ENCODE measurements at regions not wholly inside any gene's neighbourhood (a gene's known extent, or its start where the extent isn't known, plus 50 kb on each side); places are given as distances from the start of the nearest gene placed in this dataset.

- no peak for TF ChIP-seq CTCF (conservative IDR thresholded peaks at IDR 0.05; ENCODE audit: low read depth, low read length)
- no peak overlapping the region for H3K4me3 ChIP-seq (ENCODE audit: low read length)
- DNase-seq (ENCODE audit: low read depth) = no peak
These were observed 325.4 kb downstream of the SEC14L1 start for GRCh38 chr17:77466140-77466539.

DNA sequence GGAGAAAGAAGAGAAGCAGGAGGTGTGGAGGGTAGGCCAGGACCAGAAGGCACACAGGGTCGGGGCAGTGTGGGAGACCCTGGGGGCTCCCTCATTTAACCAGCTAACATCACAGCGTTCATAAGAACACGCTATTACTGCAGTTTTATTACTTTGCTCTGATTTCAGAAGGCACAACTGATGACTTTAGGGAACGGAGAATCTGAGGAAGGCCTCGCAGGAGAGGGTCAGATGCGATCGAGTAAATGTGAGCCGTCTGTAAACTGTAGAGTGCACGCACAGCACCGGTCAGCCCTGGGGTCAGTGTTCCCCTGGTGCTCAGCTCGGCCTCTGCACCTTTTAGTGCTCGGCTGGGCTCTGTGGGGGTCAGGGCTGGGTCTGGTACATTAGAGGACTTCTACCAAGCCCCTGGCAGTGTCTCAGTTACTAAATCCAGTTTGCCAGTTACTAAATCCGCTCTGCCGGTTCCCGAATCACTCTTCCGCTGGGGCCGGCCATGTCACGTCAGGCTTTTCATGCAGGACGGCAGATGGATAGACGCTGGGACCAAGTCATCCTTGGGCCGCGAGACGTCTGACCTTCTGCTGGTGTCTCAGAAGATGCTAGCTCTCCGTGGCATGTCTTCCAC, 325.9 kb downstream of the SEC14L1 start:
- no peak for TF ChIP-seq CTCF (conservative IDR thresholded peaks at IDR 0.05; ENCODE audit: low read depth, low read length)
- H3K4me3 ChIP-seq (ENCODE audit: low read length) = no peak overlapping the region
- no peak for DNase-seq (ENCODE audit: low read depth)

DNA sequence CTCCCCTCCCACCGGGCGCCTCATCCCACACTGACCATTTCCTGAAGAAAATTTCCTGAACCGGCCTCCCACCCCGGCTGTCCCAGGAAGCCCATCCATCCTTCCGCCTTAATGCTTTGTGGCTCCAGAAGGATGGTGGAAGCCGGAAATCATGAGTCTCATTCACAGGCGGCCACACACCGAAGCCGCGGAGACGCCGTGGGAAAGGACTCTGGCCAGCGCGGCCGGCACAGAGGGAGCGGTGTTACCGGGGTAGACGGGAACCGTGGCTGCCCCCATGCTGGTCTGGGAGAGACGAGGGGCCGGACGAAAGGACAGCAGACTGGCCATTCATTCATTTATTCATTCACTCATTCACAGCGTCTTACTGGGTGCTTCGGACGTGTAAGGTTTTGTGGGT, 326.8 kb downstream of the SEC14L1 start:
- TF ChIP-seq CTCF (conservative IDR thresholded peaks at IDR 0.05; ENCODE audit: low read depth, low read length) = no peak
- DNase-seq (ENCODE audit: low read depth) = no peak
- H3K4me3 ChIP-seq (ENCODE audit: low read length) = no peak overlapping the region

DNA sequence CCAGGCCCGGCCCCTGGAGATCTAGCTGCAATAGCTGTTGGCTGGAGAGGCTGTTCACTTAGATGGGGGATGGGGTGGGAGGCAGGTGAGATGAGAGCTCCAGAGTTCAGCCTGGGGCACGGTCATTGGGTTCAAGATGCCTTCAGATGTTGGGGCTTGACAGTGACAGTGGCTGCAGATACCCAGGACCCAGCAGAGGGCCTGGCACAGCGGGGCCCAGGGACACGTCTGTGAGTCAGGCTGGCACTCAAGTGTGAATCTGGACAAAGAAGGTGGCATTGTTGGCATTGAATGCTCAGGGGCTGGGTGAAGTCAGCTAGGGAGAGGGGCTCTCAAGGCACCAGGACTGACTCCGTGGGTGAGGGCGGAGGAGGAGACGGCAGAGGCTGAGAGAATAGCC, 328.1 kb downstream of the SEC14L1 start:
- no peak overlapping the region for H3K4me3 ChIP-seq (ENCODE audit: low read length)
- no peak for TF ChIP-seq CTCF (conservative IDR thresholded peaks at IDR 0.05; ENCODE audit: low read depth, low read length)
- DNase-seq (ENCODE audit: low read depth) = no peak

DNA sequence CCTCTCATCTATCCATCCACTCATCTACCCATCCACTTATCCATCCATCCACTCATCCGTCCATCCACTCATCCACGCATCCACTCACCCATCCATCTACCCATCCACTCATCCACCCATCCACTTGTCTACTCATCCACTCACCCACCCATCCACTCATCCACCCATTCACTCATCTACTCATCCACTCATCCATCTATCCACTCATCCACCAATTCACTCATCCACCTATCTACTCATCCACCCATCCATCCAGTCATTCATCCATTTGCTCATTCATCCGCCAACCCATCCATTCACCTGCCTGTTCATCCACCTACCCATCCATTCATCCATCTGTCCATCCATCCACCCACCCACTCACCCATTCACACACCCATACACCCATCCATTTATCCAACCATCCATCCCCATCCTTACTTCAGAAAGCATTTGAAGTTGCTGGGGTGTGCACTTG, 329.6 kb downstream of the SEC14L1 start:
- TF ChIP-seq CTCF (conservative IDR thresholded peaks at IDR 0.05; ENCODE audit: low read depth, low read length) = no peak
- no peak overlapping the region for H3K4me3 ChIP-seq (ENCODE audit: low read length)
- DNase-seq (ENCODE audit: low read depth) = no peak

DNA sequence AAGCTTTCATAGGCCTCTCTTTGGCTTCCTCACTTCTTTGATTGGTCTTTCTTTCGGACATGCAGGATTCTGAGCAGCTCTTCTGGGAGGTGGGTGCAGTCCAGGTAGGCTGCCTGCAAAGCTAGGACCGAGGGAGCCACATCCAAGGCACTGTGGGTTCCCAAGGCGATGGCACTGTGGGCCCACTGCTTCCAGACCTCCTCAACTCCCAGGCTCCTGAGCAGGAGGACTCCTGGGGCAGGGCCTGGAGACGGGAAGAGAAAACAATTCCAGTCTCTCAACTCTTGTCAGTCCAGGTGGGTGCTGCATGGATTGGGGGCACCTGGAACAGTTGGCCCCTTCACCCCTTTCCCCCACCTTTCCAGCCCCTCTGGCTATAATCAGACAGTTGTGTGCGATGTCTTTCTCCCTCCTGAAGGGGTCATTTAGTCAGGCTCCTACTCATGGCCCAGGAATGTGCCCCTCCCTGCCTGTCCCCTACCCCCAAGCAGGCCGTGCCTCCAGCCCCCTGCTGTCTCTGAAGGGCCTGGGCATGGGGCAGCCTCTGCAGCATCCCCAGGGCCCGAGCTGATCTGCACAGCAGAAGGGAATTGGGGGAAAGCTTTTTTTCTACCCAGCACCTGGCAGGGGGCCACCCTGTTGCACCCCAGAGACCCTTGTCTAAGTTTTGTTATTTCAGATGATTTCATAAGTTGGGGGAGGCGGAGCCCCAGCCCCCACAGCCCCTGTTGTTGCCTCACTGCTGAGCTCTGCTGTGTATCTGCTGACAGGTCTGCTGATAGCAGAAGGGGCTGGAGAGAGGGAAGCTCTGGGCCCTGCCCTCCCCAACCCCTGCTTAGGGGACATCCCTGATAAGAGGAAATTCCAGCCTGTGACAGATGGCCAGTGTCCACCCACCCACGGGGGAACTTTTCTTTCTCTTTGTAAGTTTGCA, 330.3 kb downstream of the SEC14L1 start:
- DNase-seq (ENCODE audit: low read depth) = no peak
- TF ChIP-seq CTCF (conservative IDR thresholded peaks at IDR 0.05; ENCODE audit: low read depth, low read length) = no peak
- H3K4me3 ChIP-seq (ENCODE audit: low read length) = no peak overlapping the region
